ENCODE measurements at regions not wholly inside any gene's neighbourhood (a gene's known extent, or its start where the extent isn't known, plus 50 kb on each side); places are given as distances from the start of the nearest gene placed in this dataset.
"Not testable (repeated sequence)": the region's sequence is repeated elsewhere in the genome, so short reads cannot be mapped to it uniquely, and the experiment has no call there.

GRCh38 chr2:242040303-242040655 lies 170.8 kb downstream of the RTP5 start:
- DNase-seq (ENCODE audit: low read depth in 2 of 2), result no peak
- no peak for TF ChIP-seq CTCF (IDR thresholded peaks at IDR 0.05; ENCODE audit: low read depth, low read length)
- no peak overlapping the region for H3K4me3 ChIP-seq (replicated peaks in 1 of 2; ENCODE audit: low read depth in 2 of 2, low read length in 2 of 2)

DNA sequence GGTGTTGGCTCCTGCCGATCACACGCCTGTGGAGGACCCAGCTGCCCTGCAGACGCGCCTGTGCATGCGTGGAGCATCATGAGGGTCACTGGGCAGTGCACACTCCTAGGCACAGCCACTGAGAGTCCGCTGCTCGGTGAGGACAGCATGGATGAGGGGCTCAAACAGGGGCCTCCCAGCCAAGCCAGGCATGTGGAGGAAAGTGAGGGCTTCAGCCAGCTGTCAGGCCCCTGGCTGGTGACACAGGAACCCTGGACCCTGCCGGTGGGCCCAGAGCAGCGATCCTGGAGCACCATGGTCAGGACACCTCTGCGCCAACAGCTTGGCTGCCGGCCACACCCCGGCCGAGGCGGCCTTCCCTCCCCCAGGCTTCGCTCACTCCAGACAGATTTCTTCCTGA lies 171.2 kb downstream of the RTP5 start:
- TF ChIP-seq CTCF (IDR thresholded peaks at IDR 0.05; ENCODE audit: low read depth, low read length), result no peak
- DNase-seq (ENCODE audit: low read depth in 2 of 2), result no peak
- no peak overlapping the region for H3K4me3 ChIP-seq (replicated peaks in 1 of 2; ENCODE audit: low read depth in 2 of 2, low read length in 2 of 2)

DNA sequence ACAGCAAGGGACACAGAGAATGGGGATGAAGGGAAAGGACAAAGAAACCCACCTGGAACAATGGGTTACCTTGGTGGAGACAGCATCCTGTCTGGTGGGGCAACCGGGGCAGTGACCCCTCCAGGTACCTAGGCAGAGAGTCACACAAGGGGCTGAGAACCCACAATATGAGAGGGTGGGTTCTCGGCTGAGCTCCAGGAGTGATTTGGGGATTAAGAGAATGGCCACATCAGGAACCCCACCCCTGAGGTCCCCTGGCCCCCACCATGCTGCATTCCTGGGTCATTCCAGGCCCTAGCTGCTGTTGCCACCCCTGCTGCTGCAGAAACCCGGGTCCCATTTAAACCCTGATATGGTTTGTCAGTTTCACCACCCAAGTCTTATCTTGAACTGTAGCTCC lies 172.3 kb downstream of the RTP5 start:
- H3K4me3 ChIP-seq (replicated peaks in 1 of 2; ENCODE audit: low read depth in 2 of 2, low read length in 2 of 2), result no peak overlapping the region
- DNase-seq (ENCODE audit: low read depth in 2 of 2), result no peak
- no peak for TF ChIP-seq CTCF (IDR thresholded peaks at IDR 0.05; ENCODE audit: low read depth, low read length)

DNA sequence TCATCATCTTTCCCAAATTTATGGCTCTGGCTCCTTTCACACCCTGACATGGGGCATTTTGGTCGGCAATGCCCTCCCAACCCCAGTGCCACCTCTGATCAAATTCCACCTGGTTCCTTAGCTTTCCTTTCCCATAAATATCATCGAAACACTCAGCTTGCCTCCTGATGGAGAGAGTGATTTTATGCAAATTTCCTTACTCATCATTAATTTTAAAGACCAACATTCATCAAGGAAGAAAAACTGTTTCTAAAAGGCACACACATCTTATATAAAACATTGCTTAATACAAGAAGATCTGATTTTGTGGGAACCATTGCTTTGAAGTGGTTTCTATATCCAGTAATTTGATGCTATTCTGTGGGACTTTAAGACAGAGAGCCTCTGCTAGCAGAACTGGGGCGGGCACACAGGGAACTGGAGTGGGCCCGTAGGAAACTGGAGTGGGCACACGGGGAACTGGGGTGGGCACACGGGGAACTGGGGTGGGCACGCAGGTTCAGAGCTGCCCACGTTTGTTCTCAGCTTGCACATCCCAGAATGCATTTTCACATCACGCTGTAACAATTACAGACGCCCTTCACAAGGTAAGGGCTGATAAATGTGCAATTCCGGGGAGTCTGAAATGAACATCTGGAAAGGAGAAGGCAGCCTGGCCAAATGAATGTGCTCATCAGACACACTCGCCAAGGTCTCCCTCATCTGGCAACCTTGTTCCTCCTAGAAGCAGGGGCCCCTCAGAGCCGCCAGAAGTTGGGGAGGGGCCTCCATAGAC lies 174.2 kb downstream of the RTP5 start:
- no peak for DNase-seq (ENCODE audit: low read depth in 2 of 2)
- no peak for TF ChIP-seq CTCF (IDR thresholded peaks at IDR 0.05; ENCODE audit: low read depth, low read length)
- no peak overlapping the region for H3K4me3 ChIP-seq (replicated peaks in 1 of 2; ENCODE audit: low read depth in 2 of 2, low read length in 2 of 2)

DNA sequence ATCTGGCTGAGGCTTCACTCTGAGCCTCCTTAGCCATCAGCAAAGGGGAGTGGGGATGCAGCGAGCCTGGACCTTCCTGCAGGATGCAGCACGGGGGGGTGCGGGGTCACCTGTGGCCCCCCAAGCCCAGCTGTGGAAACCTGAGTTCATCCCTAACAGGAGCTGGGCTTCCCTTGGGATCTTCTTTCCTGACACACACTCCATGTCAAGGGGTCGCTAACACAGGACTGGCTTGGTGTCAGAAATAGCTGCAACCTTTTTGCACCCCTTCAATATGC lies 174.7 kb downstream of the RTP5 start:
- DNase-seq (ENCODE audit: low read depth in 2 of 2), result no peak
- H3K4me3 ChIP-seq (replicated peaks in 1 of 2; ENCODE audit: low read depth in 2 of 2, low read length in 2 of 2), result no peak overlapping the region
- no peak for TF ChIP-seq CTCF (IDR thresholded peaks at IDR 0.05; ENCODE audit: low read depth, low read length)

- not testable (repeated sequence) for DNase-seq (ENCODE audit: low read depth in 2 of 2); H3K4me3 ChIP-seq (replicated peaks in 1 of 2; ENCODE audit: low read depth in 2 of 2, low read length in 2 of 2)
Measured at GRCh38 chr2:242045596-242046144, 176.1 kb downstream of the RTP5 start.

DNA sequence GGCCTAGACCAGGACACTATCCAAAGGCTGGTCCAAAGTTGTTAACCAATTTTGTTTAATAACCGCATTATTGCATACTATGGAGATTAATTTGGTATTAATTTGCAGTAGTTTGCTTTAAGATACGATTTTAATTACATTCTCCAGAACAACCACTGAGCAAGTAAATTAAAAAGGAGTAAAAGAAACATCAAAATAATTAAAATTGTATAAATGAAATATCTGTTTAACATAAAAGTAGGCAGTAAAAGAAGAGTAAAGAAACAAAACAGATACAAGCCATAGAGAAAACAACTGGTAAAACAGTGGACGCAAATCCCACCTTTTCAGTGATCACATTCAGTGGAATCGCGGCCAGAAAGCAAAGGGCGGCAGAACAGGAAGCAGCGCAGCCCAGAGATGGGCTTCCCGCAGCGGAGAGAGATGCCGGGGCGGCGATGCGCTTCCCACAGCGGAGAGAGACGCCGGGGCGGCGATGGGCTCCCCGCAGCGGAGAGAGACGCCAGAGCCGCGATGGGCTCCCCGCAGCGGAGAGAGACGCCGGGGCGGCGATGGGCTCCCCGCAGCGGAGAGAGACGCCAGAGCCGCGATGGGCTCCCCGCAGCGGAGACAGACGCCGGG lies 176.8 kb downstream of the RTP5 start:
- TF ChIP-seq CTCF (IDR thresholded peaks at IDR 0.05; ENCODE audit: low read depth, low read length), result no peak
- no peak overlapping the region for H3K4me3 ChIP-seq (replicated peaks in 1 of 2; ENCODE audit: low read depth in 2 of 2, low read length in 2 of 2)

More for the DNA sequence above, 176.8 kb downstream of the RTP5 start:
- DNase-seq (ENCODE audit: low read depth in 2 of 2), result no peak

All from cardiac fibroblast (primary cell).